Peyer's patch (tissue), 4 donors: ENCODE measurements at regions not wholly inside any gene's neighbourhood (a gene's known extent, or its start where the extent isn't known, plus 50 kb on each side); places are given as distances from the start of the nearest gene placed in this dataset.

Experiments used
- CTCF ChIP-seq, 6 experiments: fragments of 450-650 bp in 4 of 6; fragments of 200-600 bp in 2 of 6; sonication (generic) in 1 of 6; IDR thresholded peaks; one replicate each; pipeline ENCODE4 v1.5.1; 2017 to 2019; ENCODE audit warnings: antibody characterized with exemption in 6 of 6, mild to moderate bottlenecking in 3 of 6, moderate library complexity in 1 of 6
- POLR2A ChIP-seq, 2 donors: fragments of 450-650 bp; IDR thresholded peaks; one replicate each; pipeline ENCODE4 v1.5.1; 2017; ENCODE audit warnings: antibody characterized with exemption in 2 of 2, mild to moderate bottlenecking in 2 of 2, moderate library complexity in 2 of 2

- no peak for TF ChIP-seq CTCF (IDR thresholded peaks at IDR 0.05)
- no peak for TF ChIP-seq POLR2A (IDR thresholded peaks at IDR 0.05)
Measured at GRCh38 chr1:208748387-208749165, 504.4 kb upstream of the PLXNA2 start.
